Effector CD4-positive, alpha-beta T cell (primary cell): ENCODE measurements at regions not wholly inside any gene's neighbourhood (a gene's known extent, or its start where the extent isn't known, plus 50 kb on each side); places are given as distances from the start of the nearest gene placed in this dataset.

Experiments used
- DNase-seq: peaks from one replicate; pipeline ENCODE4 v3.0.0-alpha.2; 2020

DNA sequence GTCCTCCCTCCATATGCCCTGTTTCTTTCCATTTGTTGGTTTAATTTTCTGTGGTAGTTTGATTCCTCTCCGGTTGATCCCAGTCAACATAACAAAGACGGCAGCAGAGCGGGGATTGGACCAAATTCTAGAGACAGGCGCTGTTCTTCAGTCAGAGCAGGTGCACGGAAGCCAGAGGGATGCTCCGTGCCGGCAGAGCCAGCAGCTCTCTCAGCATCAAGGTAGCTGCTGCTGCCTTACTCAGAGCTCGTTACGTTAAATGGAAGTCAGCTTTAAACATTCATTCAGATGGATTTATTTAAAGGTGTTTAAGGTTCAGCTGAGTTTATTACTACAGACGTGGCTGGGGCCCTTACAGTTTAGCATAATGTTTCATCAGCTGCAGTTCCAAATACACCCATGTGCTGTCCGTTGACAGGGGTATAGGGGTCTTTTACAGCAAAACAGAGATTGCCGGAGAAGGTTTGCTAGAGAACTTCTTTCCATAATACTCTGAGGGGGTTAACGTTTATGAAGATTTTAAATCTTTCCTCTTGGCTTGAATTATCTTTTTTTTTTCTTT is 497.2 kb upstream of the PIK3C3 start:
- no peak for DNase-seq

DNA sequence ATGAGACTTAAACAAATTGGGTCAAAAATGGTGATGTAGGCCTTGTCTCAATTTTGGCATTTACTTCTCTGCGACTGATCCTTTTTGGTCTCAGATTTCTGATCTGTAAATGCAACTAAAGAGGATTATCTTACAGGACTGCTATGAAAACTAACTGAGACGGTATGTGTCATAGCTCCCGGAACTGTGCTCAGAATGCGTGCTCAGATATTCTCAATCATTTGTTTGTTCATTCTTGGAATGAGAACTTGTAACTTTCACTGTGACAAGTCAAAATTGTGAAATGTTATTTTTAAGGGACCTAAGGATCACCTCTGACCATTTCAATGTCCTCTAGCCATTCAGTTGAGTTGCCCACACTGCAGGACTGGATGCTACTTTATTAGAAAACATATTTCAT is 498.2 kb upstream of the PIK3C3 start:
- DNase-seq, result no peak

DNA sequence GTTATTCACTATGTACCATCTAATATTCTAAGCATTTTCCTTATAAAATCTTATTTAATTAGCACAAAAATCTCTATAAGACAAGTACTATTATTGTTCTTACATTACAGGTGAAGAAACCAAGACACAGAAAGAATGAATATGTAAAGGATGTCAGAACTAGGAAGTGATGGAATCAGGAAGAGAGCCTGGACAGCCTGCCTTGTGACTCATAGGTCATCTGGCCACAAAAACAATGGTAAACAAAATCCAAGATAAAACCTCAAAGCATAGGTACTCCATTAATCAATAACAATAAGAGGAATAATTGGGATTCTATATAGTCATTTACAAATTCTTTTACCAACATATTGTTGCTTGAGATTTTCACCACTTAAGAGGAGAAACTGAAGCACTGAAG is 505.4 kb upstream of the PIK3C3 start:
- no peak for DNase-seq

DNA sequence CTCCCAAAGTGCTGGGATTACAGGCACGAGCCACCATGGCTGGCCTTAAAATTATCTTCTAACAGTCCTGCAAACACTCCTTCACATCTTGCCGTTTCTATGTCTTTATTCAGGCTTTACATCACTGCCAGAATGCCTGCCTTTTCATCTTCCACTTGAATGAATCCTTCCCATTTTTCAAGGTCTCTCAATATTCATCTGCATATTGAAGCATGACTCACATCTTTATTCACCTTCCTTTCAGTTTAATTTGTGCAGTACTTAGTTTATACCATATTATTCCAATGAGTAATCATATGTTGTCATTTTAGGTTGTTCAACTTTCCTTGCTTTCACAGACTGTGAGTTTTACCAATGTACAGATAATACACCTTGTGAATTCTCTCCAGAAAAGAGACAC is 510.1 kb upstream of the PIK3C3 start:
- DNase-seq, result no peak

DNA sequence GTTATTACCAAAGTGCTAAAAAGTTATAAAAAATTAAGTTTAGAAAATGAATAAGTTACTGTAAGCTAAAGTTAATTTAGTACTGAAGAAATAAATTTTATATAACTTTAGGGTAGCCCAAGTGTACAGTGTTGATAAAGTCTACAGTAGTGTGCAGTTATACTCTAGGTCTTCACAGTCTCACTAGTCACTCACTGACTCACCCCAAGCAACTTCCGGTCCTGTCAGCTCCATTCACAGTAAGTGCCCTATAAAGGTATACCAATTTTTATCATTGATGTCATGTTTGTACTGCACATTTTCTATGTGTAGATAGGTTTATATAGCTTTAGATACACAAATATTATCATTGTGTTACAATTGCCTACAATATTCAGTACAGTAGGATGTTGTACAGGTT is 518.3 kb upstream of the PIK3C3 start:
- no peak for DNase-seq

DNA sequence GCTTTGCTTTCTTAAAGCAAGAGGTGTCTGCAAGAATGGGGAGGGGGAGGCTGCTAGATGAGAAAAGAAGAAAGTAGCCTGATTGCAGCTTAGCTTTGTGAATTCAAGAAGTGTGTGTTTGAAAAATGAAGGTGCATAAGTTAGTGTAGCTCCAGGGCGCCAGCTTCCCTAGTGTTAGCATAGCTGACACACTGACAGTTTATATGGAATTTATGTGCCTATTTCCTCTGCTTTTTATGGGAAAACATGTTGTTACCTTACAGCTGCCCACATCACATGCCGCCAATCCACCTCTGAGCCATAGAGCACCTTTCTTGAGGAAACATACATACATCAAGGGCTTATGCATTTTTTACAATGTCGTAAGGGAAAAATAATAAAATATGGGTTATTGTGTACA is 536.4 kb upstream of the PIK3C3 start:
- DNase-seq, result no peak

DNA sequence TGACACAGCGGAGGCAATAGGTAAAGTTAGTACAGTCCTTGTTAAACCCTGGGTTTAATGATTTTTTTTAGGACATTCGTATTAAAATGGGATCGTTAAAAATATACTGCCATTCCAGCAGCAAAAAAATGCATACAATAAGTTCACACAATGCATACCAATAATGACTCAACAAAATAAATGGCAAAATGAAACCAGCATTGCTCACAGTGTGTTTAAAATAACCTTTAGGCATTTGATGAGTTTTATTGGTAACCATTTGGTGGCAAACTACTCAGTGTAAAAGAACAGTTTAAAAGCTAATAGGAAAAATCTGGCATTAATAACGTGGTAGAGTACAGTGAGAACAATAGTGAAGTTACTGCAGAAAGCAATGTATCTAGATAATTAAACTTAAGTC is 539.0 kb upstream of the PIK3C3 start:
- no peak for DNase-seq

DNA sequence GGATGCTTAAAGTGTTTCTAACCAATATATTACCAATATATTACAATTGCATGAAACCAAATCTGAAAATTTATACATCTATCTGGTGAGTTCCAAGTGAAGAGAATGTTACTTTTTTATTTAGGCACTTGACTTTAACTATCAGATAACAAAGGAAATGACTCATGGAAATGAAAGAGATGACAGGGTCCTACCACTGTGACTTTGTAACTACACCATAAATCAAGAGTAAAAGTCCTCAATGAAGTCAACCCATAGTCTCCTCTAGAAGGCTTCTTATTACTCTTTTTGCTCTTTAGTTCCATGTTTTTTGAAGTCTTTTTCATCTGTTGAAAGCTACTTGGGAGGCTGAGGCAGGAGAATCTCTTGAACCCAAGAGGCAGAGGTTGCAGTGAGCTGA is 545.0 kb upstream of the PIK3C3 start:
- DNase-seq, result no peak

DNA sequence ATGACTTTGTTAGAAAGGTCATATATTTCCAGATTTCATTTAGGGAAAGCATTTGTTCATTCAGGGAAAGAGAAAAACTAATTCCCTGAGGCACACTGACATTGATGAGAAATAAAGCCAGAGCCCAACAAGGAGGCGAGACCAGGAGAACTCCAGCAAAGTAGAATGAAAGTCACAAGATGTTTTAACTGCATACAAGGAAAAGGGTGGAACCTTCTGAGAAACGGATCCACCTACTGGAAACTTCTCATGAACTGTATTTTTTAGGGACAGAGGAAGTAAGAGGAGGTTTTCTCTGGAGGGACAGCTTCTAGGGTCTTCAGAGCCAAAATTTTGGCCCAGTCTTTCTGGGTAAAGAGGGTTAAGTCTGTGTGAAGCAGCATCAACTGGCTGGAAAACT is 548.2 kb upstream of the PIK3C3 start:
- DNase-seq, result no peak

DNA sequence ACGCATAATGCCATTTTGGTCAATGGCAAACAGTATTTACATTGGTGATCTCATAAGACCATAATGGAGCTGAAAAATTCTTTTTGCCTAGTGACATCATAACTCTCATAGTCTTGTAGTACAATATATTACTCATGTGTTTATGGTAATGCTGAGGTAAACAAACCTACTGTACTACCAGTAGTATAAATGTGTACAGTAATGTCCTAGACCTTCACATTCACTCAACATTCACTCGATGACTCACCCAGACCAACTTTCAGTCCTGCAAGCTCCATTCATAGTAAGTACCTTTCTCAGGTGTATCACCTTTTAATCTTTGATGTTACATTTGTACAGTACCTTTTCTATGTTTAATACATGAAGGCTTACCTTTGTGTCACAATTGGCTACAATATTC is 558.2 kb upstream of the PIK3C3 start:
- DNase-seq, result no peak

DNA sequence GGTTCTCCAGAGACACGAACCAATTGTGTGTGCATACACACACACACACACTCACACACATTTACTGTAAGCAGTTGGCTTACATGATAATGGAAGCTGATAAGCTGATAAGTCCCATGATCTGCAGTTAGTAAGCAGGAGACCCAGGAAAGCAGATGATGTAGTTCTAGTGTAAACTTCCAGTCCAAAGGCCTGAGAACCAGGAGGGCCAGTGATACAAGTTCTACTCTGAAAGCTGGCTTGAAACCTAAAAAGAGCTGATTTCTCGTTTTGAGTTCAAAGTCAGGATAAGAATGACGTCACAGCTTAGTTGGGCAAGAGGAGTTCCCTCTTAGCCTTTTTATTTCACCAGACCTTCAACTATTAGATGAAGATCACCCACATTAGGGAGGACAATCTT is 558.8 kb upstream of the PIK3C3 start:
- DNase-seq, result no peak

DNA sequence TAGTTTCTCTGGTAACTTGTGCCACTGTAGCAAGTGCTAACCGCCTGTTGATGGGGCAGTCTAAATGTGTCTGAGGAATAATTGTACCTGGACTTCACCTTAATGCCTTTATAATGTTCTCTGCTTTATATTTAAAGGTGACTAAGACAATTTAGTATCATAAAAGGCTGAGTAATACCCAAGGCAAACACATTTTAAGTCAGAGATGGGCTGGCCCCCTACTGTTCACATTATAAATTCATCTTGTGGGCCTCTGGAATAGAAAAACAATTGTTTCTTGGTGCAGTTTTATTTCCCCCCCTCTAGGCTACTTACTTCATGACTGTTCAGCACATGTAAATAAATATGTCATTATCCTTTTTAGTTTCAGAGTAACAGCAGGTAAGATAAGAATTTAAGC is 559.3 kb upstream of the PIK3C3 start:
- no peak for DNase-seq

DNA sequence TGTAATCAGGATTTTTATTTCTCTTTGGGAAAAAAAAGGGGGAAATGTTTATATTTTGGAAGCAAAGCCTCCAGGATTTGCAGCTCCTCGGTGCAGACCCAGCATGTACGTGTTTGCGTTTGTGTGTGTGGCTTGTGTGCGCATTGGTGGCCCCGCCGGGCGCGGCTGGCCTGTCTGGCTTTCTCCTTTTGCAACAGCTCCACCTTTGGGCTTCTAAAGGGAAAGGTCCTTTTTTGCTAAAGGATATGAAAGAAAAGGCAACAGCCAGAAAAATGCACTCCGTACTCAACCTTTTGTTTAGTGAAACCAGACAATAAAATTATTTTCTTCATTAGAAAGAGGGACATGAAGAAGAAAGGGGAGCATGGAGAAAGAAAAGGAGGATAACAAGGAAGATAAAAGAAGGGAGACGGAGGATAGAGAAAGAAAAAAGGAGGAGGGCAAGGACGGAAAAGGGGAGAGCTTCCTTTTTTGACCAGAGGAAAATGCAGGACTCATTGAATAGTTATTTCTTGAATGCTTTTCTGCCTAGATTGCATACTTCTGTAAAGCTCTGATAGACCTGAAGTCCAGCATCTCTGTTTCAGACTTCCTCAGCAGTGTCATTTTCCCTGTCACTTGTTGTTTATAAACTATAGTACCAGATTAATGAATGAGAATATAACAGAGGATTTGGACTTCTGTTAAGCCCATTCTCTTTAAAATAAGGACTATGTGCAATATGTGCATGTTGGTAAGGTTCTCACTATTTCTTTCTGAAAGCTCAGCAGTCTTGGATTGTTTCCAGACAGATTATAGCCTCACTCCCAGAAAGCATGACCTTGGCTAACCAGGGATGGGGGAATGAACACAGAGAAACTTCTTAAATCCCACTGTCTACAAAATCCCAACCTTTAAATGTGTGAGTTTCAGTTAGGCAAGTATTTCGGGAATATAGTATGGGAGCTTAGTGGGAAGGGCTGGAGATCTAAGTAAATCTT is 563.1 kb upstream of the PIK3C3 start:
- no peak for DNase-seq

DNA sequence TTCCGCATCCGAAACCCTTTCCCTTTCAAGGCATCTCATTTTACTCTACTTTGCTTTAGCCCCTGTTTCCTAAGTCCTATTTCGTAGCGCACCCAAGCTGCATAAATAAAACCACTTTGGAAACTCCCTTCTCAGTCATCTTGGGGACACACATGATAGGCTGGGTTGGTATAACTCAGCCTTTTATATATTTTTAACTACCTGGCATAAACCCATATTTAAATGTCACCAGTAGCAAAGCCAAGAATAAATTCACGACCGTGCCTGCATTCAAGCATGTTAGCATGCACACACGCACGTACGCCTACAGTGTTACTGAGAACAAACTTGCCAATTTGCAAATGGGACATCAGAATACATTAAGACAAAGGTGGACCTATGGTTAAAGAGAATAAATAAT is 564.7 kb upstream of the PIK3C3 start:
- no peak for DNase-seq

DNA sequence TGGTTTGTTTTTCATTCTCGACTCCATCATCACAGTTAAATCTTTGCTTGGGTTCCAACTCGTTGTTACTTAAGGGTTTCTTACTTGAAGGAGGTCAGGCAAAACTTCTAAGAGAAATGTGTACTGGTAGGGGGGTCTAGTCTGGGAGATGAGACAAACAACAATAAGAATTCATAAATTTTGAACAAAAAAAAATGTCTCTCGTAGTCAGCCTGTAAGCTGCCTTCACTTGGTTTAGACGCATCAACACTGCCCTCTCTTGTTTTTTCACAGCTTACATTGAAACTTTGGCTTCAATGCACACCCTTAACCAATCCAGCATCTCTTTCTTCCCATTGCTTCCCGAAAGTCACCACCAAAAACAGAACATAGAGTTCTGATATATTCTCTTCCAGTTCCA is 576.4 kb upstream of the PIK3C3 start:
- no peak for DNase-seq

DNA sequence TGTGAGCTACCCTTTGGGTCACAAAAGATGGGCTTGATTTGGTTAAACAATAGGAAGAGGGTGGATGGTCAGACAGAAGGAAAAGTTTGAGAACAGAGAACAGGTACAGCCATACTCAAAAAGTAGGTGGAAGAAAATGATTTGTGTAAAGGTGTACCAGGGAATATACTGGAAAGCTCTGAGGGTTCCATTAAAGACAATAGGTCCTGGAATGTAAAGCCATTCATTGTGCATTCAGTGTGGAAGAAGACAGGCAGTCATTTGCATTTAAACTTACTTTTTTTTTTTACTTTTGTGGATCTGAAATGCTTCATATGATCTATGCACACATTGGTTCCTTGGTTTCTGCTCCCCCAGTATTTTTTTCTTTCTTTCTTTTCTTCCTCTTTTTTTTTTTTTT is 581.4 kb upstream of the PIK3C3 start:
- no peak for DNase-seq

DNA sequence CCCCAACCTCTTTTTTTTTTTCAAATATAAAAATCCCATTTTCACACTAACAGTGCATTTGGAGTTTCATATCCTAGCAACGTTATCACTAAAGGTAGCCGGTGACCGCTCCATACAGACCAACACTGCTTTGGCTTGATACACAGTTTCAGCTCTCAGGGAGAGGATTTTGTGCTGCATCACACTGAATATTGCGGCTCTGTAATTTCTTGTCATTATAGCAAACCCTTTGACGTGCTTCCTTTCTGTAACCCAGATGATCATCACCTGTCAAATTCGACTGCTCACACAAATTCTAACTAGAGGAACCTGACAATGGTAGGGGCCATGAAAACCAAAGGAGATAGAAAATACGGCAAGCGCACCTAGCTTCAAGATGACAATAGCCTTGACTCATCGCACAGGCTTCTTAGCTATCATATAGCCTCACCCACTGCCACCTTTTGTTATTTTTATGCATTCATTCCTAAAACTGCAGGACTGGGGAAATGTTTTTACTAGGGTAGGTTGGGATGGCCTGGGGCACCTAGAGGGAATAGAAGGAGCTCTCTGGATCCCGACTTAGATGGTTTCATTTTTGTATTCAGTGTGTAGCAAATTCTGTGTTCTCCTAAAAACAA is 582.9 kb upstream of the PIK3C3 start:
- DNase-seq, result no peak

DNA sequence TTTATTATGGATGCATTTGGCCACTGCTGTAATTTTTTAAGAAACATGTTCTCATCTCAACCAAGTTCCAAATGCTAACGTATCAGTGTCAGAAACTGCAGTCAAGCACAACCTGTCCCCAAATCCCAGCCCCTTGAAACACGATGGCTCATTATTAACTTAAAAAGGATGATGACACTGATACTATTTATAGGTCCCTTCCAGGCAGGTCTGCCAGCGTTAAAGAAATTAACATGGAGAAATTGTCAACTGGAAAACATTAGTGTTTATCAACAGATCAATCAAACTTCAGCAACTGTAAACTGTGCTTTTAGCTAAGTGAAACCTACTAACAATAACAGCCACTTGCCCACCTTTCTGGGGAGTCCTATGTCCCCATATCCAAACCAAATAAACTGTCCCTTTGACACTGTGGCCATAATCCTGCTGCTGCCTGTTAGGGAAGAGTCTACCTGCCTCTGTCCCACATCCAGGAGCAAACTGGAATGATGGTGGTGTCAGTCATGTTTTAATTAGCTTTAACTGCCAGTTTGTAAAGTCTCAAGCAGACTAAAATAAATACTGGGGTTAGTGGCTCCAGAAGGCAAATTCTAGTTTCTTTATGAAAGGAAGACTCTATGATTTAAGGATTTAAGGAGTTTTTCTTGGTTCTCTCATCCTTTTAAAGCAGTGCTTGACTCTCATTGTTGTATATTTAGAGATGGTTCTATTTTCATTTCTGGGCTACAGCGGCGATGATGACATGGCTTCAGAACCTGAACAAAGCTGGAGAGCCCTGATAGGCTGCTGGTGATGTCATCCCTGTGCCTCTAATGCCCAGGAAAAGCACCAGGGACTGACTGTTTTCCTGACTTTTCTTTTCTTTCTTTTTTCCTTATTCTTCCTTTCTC is 583.6 kb upstream of the PIK3C3 start:
- no peak for DNase-seq

DNA sequence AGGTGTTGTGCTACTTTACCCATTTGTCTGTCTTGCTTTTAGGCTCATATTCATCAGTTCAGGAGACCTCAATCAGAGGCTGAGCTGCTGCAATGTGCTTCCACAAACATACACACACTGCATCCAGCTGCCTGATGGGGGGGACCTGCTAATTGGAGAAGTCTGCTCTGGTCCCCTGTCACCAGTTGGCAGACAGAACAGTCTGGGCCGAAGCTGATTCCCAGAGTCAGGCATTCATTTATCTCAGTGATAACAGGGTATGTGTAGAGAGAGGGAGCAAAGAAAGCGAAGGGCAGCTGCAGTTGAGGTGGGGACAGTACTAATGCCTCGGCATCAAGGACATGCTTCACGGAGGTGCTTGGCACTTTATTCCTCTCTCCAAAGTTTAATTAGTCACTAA is 584.3 kb upstream of the PIK3C3 start:
- no peak for DNase-seq

DNA sequence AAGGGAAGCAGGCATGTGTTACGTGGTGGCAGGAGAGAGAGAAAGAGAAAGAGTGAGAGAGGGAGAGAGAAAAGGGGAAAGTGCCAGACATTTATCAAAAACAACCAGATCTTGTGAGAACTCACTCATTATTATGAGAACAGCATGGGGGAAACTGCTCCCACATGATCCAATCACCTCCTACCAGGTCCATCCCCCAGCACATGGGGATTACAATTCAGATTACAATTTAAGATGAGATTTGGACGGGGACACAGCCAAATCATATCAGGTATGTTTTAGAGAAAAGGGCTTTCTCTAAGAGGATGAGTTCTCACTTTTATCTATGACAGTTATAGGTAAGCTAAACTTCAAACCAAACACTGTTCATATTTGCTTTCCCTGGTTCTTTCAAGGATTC is 597.3 kb upstream of the PIK3C3 start:
- DNase-seq, result no peak

DNA sequence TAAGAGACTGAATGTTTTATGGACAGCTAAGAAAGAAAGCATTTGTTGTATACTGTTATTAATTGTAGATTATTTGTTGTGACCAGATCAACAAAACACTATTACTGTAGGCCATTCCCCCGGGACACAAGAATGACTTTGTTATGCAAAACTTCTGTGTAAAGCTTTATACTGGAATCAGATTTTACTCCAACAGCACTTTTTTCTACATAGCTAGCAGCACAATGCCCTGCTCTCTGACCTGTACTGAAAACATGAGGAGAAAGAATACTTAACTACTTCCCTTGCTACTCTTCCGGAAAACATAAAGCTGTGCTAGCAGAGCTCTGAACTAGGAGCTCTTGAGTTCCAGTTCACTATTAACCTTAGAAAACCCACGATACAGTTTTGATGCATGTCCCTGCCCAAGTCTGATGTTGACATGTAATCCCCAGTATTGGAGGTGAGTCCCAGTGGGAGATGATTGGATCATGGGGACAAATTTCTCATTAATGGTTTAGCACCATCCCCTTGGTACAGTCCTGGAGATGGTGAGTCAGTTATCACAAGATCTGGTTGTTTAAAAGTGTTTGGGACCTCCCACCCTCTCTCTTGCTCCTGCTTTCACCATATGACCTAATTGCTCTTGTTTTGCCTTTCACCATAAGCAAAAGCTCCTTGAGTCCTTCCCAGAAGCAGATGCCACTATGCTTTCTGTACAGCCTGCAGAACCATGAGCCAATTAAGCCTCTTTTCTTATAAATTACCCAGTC is 601.1 kb upstream of the PIK3C3 start:
- DNase-seq, result no peak

DNA sequence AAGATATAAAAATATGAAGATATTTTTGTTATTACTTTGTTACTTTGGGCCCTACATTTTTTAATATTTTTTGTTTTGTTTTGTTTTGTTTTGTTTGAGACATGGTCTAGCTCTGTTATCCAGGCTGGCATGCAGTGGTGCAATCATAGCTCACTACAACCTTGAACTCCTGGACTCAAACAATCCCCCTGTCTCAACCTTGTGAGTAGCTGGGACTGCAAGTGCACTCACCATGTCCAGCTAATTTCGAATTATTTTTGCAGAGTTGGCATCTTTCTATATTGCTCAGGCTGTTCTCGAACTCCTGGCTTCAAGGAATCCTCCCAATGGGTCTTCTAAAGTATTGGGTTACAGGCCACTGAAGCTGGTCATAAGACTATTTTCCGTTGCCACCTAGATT is 603.6 kb upstream of the PIK3C3 start:
- DNase-seq, result no peak
